GM21367 (cell line): ENCODE measurements at regions not wholly inside any gene's neighbourhood (a gene's known extent, or its start where the extent isn't known, plus 50 kb on each side); places are given as distances from the start of the nearest gene placed in this dataset.

ENCODE experiments used
- ATAC-seq: cut with Tn5 transposase; IDR thresholded peaks from one replicate; pipeline ENCODE4 v1.9.1; 2021; ENCODE audit not compliant: unreplicated experiment

DNA sequence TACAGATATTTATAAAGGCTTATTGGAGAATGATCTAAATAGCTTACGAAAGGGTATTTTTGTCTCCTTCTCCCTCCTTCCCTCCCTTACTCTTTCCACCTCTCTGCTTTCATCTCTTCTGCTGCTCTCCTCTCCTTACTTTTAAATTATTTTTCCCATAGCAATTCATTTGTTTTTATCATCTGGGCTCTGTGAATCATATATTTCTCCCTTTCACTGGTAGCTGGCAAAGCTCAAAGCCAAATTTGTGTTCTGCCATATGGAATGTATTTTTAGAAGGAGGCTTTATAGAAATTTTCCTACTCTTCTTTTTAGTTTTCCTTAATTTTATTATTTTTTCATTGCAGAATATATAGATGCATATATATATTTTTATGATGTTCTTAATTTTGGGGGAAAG, 385.8 kb downstream of the C3orf38 start:
- no peak for ATAC-seq

DNA sequence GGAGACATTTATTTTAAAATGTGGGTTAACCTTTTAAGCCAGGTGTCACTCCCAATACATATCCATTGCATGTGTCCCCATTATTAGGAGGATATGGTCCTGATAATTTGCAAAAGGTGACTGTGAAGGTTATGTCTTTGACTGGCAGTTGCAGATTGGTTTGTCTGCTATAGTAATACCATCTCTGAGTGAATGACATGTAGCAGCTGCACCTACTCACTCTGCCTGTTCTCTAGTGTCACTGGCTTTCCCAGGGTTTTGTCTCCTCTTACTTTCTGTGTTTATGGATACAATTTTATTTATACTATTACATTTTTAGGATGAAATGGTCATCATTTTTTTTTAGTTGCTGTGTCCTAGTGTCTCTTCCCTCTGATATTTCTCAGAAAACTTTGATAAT, 393.2 kb downstream of the C3orf38 start:
- no peak for ATAC-seq

DNA sequence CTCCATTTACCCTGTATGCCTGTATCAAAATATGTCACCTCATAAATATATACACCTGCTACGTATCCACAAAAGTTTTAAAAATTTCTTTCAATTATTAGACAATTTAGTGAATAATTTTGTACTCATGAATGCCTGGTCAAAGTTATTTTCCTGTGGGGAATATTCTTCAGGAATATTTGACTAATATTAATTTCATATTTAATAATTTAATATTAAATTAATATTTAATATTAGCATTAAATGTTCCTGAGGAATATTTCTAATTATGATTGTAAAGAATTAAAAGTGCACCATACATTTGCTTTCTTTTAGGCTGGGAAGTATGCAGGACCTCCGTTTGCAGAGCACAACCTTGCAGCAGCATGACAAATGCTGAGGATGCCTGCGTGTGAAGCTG, 422.7 kb downstream of the C3orf38 start:
- no peak for ATAC-seq

DNA sequence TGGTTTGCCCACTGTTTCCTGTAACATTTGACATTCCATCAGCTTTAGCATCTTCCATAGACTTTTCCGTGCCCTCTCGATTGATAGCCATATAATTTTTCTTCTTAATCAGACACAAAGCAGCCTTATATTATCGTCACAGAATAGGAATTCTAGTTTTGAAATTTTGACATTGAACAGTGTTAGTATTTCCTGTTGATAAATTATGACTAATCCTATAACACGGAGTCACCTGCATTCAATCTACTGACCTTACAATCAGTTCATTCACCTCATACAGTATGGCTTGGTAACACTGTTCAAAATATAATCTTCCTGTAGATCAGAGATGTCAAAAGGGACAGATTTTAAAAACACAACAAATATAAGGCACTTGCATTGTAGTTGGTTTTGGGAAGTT, 423.7 kb downstream of the C3orf38 start:
- ATAC-seq: no peak

DNA sequence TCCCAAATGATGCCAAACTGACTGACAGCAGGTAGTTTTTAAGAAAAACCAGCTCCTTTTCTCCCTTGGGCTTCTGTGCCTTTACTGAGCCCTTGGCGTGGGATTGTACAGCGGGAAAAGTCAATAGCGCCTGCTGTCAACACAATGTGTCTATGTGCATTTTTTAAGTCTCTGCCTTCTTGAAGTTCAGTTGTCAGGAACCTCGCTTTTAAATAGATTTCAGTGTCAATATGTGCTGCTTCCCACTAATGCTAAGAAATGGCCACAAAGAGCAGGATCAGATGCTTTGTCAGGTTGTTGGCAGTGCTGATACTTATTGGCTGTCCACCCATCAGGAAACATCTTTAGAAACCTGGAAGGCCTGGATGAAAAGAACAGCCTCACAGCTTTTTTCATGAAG, 424.4 kb downstream of the C3orf38 start:
- ATAC-seq: no peak

DNA sequence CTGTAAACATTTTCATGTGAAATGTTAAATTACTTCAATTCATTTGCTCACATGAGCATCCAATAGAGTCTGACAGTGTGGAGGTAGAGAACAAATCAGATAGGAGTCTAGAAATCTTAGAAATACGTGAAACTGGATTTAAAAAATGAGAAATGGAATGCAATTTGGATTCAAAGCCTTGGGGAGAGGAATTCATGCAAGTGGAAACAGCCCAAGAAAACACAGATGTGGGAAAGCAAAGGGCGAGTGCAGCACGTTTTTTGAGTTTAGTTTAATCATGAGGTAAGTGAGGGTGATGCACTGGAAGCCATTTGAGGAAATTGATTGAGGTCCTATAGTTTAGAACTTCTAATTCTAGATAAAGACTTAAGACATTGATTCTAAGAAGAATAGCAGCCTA, 434.7 kb downstream of the C3orf38 start:
- no peak for ATAC-seq

DNA sequence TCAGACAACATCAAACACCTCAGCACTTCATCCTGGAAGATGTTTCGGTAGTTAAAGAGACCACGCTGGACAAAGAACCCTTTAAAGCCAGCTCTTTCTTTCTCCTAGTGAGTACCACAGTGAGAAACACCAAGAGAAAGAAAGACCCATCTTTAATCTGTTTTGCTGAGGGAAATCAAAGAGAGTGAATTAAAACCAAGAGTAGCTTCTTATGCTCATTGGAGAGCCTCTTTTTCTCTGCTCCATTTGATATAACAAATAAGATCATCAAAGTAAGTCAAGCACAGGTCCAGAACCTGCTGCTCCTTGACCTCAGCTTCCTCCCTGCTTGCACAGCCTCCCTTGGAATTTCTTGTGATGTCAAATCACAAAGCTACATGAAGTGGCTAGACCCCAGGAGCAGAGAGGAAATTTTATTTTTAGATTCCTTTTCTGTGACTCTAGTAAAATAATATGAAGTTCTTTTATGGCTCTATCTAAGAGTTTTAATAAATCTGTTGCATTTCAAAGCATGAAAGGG, 436.4 kb downstream of the C3orf38 start:
- no peak for ATAC-seq

DNA sequence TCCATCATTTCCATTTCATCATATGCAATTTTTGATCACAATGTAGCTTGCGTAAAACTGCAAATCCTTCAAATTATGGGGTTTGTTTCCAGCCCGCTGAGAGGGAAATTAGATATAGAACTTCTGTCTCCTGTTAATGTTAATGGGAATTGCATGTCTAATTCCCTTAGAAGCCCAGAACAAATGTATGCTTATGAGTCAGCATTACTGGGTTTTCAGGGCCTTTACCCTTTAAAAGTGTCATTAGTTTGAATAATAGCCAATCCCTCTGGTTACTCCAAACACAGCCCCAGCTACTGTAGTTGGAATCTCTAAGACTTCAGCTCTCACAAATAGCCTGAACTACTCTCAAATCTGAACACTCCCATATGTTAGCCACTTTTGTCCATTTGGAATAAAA, 439.4 kb downstream of the C3orf38 start:
- ATAC-seq: no peak

DNA sequence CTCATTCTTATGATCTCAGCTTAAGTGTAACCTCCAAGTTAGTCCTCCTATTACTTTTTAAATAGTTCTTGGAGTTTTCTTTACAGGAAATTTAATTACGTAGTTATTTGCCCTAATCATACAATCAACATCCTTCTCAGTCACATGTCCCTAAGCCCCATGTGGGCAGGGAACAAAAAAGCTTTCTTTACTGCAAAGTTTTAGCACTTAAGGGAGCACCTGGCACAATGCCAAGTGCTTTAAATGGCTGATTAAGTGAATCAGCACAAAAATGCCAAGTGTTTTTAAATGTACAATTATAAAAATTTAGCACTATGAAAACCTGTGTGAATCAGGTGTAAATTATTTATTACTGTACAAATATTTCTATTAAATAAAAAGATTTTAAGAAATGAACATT, 445.3 kb downstream of the C3orf38 start:
- no peak for ATAC-seq

DNA sequence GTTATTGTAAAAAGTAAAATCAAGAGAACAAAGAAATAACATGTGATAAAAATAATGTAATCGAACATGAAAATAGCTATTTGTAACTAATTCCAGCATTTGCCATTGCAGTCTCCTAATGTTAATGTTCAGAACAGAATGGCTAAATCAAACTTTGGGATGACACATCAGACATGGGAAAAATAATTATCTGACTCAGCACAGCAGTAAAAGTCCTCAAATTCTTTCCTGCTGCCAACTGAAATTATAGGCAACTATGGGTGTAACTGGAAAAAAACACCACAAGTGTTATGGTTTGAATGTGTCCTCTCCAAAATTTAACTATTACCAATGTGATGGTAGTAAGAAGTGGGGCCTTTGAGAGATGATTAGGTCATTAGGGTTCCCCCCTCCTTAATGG, 446.7 kb downstream of the C3orf38 start:
- ATAC-seq: no peak

DNA sequence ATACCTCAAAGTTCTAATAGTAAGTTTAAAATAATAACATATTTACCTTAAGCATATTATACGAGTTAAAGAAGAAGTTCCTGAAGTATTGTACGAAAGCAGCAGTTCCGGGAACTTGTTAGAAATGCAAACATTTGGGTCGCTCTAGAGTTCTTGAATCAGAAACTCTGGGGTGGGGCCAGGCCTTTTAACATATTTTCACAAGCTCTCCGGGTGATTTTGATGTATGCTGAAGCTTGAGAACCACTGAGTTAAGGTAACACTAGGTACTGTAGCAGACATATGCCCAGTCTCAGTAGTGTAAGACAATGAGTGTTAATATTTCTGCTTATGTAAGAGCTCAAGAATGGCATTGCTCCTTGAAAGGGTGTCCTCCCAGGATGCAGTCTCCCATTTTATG, 461.1 kb downstream of the C3orf38 start:
- ATAC-seq: no peak

DNA sequence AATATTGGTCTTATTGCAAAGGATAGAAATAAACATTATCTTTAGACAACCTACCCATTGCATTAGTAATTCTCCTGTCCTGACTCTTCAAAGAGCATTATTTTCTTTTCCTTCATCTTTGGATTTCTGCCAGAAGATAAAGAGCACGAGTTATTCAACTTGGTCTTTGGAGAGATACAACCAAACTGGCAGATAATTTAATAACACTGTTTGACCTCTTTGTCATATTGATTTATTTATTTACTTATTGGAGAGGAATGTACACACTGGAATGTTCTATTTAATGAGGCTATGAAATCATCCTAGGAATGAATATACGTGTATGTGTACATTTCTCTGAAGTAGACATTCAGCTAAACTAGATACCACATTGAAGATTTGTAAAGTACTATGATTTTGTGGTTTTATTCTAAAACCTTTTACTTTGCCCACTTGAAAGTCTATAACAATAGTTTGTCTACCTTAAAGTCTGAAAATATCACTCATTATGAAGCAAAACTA, 462.1 kb downstream of the C3orf38 start:
- no peak for ATAC-seq

DNA sequence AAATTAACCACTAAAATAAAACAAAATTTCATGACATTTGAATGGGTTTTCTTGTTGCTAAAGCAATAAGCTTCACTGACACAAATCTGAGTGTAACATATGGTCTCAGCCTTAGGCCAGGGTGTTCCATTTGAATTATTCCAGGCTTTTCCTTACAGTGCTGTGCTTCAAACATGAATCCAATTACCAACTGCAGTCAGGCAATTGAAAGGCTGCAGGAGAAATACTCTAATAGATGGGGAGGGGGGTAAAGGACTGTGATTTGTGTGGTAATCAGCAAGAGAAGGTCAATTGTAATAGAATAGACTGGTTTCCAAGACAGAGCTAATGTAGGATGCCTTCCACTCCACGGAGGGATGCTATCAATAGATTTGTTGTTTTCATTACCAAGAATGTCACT, 466.7 kb downstream of the C3orf38 start:
- ATAC-seq: no peak

DNA sequence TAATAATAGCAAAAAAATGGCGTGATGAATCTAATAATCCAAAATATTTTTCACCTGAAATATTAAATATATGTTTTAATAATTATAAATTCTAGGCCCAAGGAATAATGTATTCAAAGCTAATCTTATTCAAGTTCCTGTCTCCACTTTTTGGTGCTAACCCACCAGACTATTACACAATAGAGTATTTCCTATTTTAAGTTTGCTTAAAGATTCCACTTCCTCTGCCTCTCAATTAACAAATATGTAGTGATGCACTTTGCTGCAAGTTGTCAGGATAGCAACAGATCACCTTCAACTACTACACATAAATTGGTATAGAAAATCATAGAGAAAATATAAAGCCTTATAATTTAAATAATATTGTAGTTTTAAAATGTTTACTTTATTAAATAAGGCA, 467.5 kb downstream of the C3orf38 start:
- ATAC-seq: no peak

DNA sequence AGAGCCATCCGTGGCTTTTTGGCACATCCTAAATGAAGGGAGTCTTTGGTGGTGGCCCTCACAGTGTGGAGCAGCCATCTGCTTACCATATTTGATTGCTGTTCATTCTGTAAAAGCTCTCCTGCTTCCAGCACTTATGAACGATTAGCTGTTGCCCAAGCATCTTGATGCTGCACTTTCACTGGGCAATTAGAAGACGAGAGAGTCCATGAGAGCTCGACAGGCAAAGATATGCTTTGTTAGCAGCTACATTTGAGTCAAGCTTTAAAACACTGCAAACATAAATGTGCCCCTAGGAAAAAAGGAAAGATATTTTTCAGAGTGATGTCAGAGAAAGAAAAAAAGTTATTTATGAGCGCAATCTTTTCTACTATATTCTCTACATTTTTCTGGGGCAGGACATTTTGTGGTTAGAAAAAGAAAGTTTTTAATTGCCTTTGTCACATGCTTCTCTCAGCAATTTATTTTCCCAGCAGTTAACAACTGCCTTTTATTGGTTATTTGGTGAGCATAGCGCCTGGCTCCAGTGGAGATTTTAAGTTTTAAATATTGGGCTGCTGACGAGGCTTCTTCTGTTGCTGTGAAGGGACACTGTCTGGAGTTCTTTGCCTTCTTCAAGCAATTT, 468.4 kb downstream of the C3orf38 start:
- no peak for ATAC-seq

DNA sequence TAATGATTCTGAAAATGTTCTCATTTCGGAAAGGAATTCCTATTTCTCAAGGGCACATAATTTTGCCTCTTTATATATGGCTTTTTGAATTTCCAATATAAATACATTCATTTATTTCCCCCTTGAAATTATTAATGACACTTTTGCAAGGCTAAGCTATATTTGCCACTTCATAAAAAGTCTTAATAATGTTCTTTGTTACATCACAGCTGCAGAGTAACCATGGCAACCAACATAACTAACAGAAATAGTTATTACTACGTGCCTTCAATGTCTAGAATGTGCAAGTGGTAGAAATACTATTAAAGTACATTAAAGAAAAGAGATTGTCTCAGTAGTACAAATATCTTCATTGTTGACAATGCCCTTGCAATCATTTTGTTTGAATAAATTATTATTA, 471.8 kb downstream of the C3orf38 start:
- no peak for ATAC-seq

DNA sequence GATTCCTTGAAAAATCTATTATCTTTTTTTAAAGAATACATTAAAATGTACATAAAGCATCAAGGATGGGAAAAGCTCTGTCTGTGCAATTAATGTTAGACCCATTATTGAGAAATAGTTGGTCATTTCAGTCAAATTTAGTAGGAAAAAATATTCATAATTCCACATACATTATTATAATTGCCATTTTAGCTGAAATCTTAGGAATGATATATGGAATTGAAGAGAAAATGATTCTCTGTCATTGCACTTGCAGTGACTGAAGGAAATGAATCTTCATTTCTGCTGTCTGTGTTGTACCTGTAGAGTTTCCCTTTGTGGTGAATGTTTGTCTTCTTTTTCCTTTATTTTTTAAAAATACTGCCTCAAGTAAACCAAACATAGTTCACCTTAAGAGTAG, 473.9 kb downstream of the C3orf38 start:
- ATAC-seq: no peak

DNA sequence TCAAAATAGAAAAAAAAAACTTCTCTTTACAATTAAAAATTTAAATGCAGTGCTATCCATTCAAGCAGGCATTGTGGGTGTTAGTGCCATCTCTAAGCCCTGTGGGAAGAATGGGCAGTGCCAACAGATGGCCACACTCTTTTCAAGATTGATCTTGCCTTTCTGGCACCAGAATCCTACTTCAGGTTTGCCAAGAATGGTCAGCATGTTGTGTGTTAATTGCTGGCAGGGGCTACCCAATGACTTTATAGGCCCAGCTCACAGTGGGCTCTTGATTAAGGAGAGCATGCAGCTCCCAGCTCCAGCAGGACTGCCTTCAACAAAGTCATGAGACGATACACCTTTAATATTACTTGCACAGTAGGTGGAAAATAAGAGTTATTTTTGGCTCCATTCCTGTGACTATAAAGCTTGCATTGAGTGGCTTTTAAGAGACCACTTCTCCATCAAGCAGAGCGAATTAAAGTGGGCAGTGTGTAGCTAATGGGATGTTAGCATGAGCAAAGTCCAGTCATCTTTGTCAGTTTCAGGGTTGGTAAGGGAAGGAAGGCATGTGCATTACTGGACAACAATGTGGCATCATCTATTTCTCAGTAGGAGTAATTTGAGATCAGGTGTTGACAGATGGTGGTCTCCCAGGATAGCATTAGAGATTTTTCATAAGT, 476.8 kb downstream of the C3orf38 start:
- ATAC-seq: no peak

DNA sequence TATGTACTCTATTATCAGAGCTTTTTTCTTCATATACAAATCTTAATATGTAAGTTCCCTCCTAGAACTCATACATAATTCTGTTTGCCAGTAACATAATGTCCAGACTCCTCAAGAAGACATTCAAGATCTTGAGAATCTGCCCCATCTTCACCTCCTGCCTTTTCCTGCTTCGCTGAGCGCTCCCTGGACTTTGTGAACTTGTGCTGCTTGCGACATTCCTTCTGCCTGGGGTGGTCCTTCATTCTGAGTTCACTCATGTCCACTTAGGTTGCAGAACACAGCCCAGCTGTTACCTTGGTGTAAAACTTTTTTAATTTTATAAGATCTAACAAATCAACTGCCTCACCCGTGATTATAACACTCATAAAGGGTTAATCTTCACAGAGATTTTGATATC, 478.5 kb upstream of the EPHA3 start:
- ATAC-seq: no peak

DNA sequence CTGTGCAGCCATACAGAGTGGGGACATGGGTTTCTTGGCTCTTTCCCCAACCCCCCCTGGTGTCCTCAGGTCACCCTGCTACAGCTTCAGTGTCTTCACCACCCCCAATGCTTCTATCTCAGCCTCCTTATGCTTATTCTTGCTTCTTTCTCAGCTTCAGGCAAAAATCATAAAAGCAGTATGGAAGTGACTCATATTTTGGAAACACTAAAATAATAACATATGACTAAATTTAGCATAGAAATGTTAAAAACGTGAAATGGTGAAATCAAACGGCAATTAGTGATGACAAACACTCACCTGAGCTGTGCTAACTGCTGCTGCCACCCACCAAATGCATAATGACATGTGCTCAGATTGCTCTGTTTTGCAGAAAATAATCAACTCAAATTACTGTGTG, 475.2 kb upstream of the EPHA3 start:
- ATAC-seq: no peak

DNA sequence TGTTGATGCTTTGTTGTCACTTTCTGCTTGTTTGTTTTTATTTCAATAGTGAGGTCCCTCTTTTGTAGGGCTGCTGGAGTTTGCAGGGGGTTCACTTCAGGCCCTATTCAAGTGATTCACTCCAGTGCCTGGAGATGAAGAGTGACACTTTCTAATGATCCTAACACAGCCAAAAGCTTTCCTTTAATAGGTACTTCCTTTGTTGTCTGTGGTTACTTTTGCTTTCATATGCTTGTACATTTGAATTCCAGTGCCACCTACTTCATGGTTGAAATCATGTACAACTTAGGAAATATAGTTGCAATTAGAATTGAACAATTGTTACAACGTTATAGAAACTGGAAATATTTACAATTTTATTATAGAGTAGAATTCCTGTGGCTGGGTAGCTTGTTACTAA, 466.8 kb upstream of the EPHA3 start:
- ATAC-seq: no peak

DNA sequence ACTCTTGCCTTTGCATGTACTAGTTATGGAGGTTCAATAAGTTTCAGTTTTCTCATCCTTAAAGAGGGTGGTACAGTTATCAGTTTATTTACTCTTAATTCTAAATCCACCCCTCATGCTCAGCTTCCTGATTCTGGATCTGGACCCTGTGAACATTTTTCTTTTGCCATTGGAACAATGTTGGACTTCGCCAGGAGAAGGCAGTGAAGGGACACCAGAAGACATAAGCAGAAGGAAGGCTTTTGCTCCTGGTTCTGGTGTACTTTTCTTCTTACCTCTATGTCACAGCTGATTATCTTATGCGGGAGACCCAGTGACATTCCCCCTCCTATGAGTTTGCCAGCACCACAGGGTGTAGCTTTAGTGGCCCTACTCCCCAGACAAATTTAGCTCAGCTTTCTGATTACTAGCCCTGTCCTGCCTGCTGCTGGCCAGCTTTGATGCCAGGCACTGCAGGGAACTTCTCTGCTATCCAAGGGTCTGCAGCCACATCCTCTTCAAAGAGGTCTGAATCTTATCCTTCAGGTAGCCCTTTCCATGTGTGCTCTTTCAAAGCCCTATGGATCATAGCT, 466.3 kb upstream of the EPHA3 start:
- no peak for ATAC-seq
